ENCODE measurements at regions not wholly inside any gene's neighbourhood (a gene's known extent, or its start where the extent isn't known, plus 50 kb on each side); places are given as distances from the start of the nearest gene placed in this dataset.
"Not testable (repeated sequence)": the region's sequence is repeated elsewhere in the genome, so short reads cannot be mapped to it uniquely, and the experiment has no call there.

DNA sequence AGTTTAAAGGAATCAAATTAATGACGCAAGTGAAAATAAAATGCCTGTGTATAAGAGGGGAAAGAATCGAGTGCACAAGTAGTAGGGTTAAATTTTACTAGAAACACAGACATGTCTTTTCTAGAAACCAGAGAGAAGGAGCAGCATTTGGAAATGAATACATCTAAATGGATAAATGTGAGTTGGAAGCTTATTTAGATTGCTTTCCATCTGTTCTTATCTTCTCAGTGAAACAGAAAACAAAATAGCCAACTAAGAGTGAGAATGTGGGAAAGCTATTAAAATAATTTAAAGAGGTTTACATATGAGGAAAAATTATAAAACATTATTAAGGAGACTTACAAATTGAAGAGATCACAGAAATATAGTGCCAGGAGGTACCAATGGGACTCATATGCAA is 1818.9 kb upstream of the FLRT2 start:
- no peak for DNase-seq (ENCODE audit: low spot score)

DNA sequence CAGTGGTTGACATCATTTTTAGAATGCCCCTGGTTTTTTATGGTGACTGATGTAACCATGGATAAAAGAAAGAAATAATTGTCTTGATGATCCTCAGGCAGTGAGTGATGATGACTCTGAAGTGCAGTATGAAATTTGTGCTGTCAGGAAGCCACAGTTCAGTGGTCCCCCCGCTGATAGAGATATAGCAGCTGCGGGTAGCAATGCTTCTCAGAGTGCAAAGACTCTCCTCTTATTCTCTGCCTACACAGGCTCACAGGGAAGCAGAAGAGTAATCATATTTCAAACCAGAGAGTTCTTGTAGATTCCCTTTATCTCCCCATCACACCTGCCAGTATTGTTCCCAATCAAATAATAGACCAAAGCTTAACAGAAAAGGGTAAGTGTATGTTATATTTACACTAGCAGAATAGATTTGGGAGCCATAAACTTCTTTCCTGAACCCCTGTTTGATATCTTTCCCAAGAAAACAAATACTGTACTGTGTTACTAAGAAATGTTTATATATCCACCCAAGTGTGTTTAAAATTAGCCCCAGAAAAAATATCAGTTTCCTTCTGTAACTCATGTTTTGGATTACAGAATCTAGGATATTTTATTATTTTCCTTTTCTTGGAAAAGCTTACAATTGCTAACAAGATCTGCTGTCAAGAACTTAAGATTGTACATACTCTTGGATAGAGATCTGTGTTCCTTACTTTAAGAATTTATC is 1817.4 kb upstream of the FLRT2 start:
- DNase-seq (ENCODE audit: low spot score) = no peak

DNA sequence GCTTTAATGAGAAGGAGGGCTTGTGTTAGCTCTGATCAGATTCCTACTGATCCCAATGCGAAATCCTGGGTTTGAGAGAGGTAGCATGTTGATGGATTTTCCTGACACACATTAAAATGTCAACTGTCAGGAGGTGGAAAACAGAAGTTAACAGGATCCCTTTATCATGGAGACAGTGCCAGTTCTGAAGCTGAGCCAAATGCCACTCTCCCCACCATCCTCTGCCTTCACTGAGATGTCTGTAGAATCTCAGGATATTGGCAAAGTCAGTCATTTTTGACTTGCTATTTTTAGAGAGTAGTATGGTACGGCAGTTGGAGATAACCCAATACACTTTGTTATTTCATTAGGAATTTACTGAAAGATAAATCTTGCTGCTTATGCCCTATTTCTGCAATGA is 1816.2 kb upstream of the FLRT2 start:
- no peak for DNase-seq (ENCODE audit: low spot score)

DNA sequence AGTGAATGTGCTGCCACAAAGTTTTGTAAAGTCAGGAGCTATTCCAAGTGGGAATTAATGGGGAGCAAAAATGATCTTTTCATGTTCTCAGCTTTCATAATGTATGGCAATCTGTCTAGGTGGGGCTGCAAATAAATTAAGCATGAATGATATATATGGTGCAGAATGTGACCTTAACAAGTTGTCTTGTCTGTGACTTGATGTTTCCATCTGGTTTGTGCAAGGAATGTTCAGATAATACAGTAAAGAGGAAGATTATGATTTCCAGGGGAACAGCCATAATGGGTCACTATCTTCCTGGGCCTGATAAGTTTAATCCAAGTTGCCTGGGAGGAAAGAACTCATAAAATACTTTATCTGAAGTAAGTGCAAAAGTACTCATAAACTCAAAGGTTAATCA is 1815.8 kb upstream of the FLRT2 start:
- DNase-seq (ENCODE audit: low spot score) = no peak

DNA sequence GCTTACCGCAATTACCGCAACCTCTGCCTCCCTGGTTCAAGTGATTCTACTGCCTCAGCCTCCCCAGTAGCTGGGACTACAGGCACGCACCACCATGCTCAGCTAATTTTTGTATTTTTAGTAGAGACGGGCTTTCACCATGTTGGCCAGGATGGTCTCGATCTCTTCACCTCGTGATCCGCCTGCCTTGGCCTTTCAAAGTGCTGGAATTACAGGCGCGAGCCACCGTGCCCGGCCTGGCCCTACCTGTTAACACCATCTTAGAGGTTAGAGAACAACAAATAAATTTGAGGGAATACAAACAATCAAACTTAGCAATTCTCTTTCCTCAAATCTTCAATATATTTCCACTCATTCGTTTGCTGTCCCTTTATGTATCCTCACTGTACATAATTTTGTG is 1810.5 kb upstream of the FLRT2 start:
- not testable (repeated sequence) for DNase-seq (ENCODE audit: low spot score)

DNA sequence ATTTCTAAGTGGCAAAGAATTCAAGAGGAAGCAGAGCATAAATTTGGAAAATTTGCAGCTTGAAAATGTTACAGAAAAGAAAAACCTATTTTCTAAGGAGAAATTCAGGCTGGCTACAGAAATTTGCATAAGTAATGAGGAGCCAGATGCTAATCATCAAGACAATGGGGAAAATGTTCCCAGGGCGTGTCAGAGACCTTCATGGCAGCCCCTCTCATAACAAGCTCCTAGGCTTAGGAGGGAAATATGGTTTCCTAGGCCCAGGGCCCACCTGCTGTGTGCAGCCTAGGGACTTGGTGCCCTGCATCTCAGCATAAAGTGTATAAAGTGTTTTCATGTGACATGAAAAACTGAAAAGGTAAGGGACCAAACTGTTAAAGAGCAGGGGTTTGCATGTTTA is 1796.3 kb upstream of the FLRT2 start:
- no peak for DNase-seq (ENCODE audit: low spot score)

DNA sequence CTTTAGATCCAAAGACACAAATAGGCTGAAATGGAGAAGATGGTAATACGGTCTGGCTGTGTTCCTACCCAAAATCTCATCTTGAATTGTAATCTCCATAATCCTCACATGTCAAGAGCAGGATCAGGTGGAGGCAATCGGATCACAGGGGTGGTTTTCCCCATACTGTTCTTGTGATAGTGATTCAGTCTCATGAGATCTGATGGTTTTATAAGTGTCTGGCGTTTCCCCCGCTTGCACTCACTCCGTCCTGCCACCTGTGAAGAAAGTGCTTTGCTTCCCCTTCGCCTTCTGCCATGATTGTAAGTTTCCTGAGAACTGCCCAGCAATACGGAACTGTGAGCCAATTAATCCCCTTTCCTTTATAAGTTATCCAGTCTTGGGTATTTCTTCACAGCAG is 1795.5 kb upstream of the FLRT2 start:
- DNase-seq (ENCODE audit: low spot score) = no peak

DNA sequence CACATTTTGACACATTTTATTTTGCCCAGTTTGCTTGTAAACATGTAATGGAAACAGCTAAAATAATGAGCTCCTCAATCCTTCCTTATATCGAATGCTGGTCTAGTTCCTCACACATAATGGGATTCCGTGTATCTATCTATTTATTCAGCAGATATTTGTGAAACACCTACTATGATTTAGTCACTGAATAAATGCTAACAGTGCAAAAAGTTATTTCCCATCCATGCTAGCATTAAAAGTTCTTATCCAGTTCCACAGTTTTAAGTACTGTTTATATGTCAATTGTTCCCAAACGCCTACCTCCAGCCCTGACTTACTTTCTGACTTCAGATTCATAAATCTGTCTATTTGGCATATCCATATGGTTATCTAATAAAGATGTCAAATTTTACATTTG is 1788.7 kb upstream of the FLRT2 start:
- no peak for DNase-seq (ENCODE audit: low spot score)

DNA sequence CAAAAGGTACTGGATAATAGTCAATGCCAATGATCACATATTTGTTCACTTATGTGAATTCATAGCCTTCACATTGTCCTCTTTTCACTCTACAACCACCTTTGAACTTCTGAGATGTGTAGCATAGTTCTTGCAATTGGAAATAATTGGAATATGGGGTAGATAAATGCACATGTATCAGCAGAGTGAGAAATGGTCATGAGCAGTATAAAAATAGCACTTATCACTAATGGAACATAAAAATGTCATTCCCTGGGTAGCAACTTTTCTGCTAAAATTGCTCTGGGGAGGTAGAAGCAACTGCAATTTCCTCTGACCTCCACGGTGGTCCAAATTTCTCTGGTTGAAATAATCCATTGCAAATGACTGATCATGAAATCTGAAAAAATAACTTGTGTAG is 1785.7 kb upstream of the FLRT2 start:
- DNase-seq (ENCODE audit: low spot score) = no peak

DNA sequence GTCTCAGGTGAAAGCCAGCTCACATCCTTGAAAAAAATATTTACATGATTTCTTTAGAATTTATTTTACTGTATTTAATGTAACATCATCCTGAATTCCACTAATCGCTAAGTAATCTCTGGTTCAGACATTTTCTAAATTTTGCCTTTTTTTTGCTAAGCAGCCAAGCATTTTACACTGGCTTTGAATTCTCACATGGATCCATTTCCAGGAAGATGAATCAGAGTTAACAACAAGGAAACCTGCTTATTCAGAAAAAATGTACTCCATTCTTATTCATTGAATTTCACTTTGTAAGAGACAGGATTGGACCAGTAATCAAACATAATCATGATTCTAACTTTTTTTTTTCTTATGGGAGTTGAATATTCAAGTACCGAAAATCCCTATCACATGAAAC is 1785.1 kb upstream of the FLRT2 start:
- no peak for DNase-seq (ENCODE audit: low spot score)

DNA sequence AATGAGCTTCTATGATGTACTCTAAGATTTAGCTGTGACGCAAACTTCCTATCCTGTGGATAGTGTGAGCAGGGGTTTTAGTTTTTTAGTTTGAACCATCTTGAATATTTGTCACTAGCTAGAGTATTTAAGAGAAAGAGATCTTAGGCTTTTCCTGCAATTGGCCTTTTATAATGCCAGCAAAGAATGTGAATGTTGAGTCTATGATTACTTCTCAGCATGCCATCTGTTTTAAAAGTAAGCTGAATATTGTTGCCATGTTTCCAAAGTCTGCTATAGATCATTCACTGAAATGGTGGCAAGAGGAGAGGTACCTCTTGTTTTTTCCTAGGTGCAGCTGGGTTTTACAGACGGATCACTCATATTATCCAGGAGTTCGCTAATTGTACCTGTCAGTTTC is 1783.6 kb upstream of the FLRT2 start:
- DNase-seq (ENCODE audit: low spot score) = no peak

DNA sequence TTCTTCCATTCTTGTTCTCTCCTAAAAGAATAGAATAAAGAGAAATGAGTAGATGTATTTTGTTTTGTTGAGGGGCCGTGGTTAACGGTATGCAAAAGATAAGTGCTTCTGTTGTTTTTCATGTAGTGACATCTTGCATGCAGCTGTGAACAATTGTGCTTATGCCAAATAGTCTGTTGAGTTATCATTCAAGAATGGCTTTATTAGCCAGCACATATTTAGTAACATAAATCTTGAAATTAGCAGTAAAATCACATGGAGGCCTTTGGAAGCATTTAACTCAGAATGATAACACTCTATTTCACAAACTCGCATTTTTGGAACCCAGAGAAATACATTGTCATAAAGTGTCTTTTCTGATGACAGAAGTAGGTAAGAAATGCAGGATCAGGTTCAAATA is 1772.0 kb upstream of the FLRT2 start:
- no peak for DNase-seq (ENCODE audit: low spot score)

DNA sequence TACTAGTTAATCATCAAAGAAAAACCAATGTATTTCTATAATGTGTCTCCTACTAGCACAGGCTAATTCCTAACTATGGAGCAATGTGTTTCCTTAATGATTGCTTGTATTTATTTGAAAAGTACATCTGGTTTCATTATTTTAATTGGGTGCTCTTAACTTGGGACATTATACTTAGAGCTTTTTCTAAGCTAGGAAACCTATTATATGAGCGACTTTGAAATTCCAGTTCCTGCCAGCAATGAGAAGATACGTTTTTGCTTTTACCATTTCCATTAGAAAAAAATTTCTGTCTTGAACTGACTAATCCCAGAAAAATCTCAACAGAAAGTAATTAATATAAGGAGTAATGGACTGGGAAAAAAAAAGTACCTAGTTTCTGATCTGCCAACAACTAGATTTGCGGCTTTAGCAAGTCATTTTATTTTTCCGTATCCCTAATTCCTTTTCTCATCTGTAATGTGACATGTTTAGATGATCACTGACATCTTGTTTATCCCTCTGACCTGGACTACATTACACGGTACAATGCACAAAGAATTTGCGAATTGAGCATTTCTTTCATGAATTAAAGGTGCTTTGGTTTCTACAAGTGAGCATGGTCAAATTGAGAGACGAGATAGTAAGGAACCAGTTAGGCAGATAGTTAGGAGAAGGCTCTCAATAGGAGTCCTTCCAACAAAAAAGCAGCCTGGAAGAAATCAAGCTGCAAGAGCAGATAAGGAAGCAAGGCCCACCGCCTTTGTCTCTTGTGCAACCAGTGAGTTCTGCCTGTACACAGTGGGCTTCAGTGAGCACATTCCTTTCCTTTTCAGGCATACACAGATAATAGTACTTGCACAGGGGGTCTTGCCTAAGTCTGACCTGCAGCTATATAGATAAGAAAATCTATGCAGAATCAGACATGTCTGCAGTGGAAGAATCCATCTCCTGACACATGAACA is 1765.0 kb upstream of the FLRT2 start:
- DNase-seq (ENCODE audit: low spot score) = no peak

DNA sequence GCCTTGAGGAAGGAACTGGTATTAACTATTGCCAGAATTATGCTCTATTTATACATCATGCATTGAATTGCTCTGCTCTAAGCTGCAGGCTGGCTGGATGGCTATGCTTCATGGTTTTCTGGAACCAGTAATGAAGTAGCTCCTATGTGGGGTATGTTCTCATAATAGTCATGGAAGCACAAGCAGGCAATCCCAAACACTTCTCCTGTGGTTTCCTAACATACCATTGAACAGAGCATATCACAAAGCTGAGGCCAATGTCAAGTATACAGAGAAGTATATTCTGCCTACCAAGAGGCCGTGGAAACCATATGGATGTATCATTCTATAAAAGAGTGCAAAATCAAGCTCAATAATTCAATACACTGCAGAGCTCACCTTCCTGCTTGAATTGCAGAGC is 1752.4 kb upstream of the FLRT2 start:
- DNase-seq (ENCODE audit: low spot score) = no peak

DNA sequence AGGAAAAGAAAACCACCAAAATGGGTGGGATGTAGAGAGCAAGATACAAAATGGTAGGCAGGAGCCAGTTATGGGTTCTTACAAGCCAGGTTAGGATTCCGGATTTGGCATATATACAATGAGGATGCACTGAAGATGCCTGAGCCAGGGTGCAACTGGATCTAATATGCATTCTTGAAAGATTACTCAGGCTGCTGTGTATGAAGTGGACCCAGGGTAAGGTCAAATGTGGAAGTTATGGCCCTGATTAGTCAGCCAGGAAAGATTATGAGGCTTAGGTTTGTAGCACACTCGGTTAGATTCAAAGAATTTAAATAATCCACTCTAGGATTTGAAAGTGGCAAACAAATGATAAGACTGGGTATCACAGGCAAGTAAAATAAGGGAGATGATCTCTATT is 1750.7 kb upstream of the FLRT2 start:
- no peak for DNase-seq (ENCODE audit: low spot score)

DNA sequence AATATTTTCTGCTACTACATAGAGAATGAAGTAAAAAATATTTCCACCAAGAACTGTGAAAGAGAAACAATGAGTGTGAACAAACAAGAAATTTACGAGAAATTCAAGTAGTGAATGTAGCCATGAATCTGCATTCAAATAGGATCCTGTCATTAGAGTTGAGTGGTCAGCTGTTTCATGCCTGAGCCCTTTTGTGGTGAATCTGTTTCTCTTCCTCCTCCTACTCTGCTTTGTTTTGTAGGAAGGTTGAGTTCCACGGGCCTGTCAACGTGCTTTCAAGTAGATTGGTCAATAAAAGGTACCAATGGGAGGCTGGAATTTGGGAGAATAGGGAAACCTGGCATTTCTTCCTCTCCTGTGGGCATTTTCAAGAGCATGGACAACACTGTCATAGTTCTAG is 1749.6 kb upstream of the FLRT2 start:
- no peak for DNase-seq (ENCODE audit: low spot score)

DNA sequence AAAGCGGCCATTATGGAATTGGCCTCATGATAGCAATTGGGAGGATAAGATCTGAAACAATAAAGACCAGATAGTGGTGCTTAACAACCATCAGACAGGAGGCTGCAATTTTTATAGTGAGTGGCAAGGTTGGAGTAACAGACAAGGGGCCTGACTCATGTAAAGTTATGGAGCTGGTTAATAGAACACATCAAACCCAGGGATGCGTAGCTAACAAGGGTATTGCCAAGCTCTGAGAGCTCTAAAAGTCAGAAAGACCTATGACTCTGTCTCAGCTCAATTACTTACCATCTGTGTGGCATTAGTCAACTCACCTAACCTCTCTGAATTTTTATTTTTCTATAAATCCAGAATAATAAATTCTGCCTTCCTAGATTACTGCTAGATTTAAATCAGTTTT is 1731.5 kb upstream of the FLRT2 start:
- no peak for DNase-seq (ENCODE audit: low spot score)

DNA sequence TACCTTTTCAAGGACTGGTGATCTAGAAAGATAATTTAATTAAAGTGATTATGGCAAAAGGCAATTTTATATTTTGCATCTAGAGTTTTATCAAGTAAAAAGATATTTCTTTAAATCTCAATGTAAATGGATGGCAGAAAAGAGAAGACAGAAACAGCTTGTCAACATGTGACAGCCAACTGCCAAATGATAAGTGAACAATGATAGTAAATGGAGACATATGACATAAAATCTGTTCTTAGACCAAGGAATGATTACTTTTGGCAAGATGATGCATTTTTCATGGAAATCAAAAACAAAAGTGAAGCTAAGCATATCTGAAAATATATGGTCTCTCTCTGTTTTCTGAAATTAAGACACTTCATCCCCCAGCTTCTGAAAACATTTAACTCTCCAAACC is 1730.7 kb upstream of the FLRT2 start:
- DNase-seq (ENCODE audit: low spot score) = no peak

DNA sequence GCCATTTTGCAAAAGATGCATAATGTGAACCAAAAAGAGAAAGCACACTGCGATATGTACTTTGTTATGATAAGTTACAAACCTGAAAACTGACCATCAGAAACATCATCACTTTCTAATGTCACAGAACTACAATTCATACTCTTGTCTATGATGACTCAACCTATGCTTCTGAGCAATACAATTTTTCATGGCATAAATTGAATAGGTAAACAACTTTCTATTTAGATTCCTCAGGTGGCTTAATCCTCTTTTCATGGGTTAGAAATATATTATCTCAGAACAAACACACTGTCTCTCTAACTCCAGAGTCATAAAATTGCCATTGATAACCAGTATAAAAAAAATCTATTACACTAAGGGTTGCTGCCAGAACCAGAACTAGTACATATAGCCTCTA is 1715.0 kb upstream of the FLRT2 start:
- no peak for DNase-seq (ENCODE audit: low spot score)

DNA sequence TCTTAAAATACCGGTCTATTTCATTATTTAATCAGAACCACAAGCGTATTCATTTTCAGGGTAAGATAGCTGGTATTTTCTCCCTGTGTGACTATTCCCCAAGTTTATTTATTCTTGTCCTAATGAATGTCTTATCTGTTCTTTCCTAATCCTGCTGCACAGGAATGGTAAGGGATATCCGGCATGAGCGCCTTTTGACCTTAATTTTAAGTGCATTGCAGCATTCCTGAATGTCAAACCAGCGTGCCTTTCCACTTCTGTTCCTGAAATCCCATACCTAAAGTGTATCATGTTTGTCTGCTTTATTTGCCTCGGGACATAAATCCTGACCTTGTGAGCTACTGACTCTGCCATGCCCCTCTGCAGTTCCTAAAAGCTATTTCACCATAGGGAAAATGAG is 1713.2 kb upstream of the FLRT2 start:
- DNase-seq (ENCODE audit: low spot score) = no peak

DNA sequence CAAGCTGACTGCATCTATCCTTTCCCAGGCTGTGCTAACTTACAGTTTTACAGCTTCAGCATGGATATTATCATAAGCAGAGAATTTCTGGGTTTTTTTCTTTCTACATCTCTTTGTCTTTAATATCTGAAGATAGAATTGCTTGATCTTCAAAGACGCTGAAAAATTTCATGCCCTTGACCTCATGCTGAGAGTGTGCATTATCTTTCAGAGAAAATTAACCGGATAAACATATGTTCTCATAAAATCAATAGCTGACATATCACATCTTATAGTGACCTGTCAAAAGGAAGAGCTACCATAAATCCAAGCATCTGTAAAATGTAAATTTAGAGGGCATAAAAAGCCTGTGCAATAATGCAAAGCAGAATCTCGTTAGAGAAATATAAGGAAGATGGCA is 1704.1 kb upstream of the FLRT2 start:
- no peak for DNase-seq (ENCODE audit: low spot score)

DNA sequence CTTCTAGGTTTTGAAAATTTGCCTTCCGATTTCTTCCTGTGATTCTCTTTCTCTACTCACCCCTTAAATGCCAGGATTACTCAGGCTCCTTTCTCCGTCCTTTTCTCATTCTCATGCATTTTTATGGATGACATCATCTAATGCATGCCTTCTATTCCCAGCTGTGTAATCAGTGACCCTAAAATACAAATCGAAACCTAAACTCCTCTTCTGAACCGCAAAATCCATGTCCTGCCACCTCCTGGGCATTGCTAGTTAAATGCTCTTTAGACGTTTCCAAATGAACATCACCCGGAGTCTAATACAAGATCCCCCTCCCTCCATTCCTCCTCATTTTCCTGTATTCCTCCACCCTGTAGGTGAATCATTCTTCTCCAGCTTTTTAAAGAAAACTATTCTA is 1703.1 kb upstream of the FLRT2 start:
- no peak for DNase-seq (ENCODE audit: low spot score)

DNA sequence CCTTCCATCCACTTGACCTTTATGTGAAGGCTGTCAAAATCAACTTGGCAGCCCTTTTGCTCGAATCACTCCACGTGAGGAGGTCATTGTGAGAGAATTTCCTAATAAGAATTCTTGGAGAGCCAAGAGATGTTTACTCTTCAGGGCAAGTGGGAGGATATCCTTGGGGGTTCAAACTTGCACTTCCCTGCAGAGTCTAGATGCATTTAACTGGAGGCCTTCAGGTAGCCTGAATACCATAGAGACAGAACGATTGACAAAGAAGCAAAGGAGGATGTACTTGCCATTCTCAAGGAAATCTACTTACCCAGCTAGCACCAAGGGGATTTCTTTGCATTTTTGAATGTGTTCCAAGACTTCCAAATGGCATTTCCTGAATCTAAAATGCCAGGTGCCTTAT is 1702.6 kb upstream of the FLRT2 start:
- DNase-seq (ENCODE audit: low spot score) = no peak

DNA sequence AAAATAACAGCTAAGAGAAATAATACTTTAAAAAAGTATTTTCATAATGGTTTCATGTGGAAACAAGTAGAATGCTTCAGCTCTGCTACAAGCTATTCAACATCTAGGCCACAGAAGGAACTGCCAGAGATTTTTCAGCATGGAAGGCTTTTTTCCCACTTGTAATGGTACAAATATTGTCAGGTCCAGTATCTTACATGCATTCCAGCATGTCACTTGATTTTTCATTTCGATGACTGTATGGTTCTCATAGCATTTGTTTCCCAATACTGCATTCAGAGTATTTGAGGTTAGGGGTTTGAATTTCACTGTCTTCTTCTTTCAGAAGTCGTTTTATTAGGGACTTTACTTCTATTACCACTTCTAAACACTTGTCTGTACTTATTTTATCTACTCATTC is 1701.5 kb upstream of the FLRT2 start:
- no peak for DNase-seq (ENCODE audit: low spot score)

Measured in globus pallidus (tissue), 1 donor.